ENCODE measurements at regions not wholly inside any gene's neighbourhood (a gene's known extent, or its start where the extent isn't known, plus 50 kb on each side); places are given as distances from the start of the nearest gene placed in this dataset.
A peak's percentile ranks its signal among the peaks of the same experiment; 100 is the strongest.

- no peak overlapping the region for H4K91ac ChIP-seq (ENCODE audit: low read depth, low read length, poor library complexity)
- H3K27ac ChIP-seq (replicated peaks; ENCODE audit: low read length) = no peak overlapping the region
- no peak overlapping the region for H2BK120ac ChIP-seq (ENCODE audit: low read depth, low read length)
- no peak overlapping the region for H3K9ac ChIP-seq (ENCODE audit: low read depth, low read length, poor library complexity)
- H3K14ac ChIP-seq (ENCODE audit: low read length) = no peak overlapping the region
- no peak overlapping the region for H2BK15ac ChIP-seq (ENCODE audit: low read length)
- H2AK5ac ChIP-seq (ENCODE audit: low read depth, low read length) = no peak overlapping the region
- H3K4me1 ChIP-seq (ENCODE audit: control insufficient read depth in 2 of 2, insufficient read depth in 1 of 2, low read depth in 1 of 2, low read length in 2 of 2) = no peaks in the 10 kb centered on the region
- H3K4me3 ChIP-seq (ENCODE audit: low read length in 2 of 2) = no peak overlapping the region
- H2BK5ac ChIP-seq (ENCODE audit: low read length) = no peak overlapping the region
- no peak for DNase-seq (ENCODE audit: low spot score)
- H3K18ac ChIP-seq (ENCODE audit: low read length) = no peak overlapping the region
- H3K79me1 ChIP-seq (ENCODE audit: low read depth, low read length) = no peaks in the 10 kb centered on the region
- no peak overlapping the region for H4K8ac ChIP-seq (ENCODE audit: low read depth, low read length)
- no peak overlapping the region for H3K4me2 ChIP-seq (ENCODE audit: insufficient read depth, low read length, poor library complexity, severe bottlenecking)
- no peak overlapping the region for H3K4ac ChIP-seq (ENCODE audit: low read length)
- no CpG with 5 or more reads among the region's 6 CpGs for WGBS, 2 donors (ENCODE audit: extremely low coverage in 2 of 2, insufficient read length in 2 of 2, insufficient replicate concordance in 1 of 2)
- no peaks in the 10 kb centered on the region for H3K36me3 ChIP-seq (replicated peaks in 1 of 2; ENCODE audit: control insufficient read depth in 2 of 2, insufficient read depth in 2 of 2, low read length in 2 of 2)
- no peak overlapping the region for H2AFZ ChIP-seq (ENCODE audit: low read length)
- H3K9me3 ChIP-seq (replicated peaks in 1 of 2; ENCODE audit: control insufficient read depth in 2 of 2, insufficient read depth in 1 of 2, low read depth in 1 of 2, low read length in 2 of 2) = peaks cover 0 to 6% of the 10 kb centered on the region in 2 donors
- no peak overlapping the region for H2BK12ac ChIP-seq (ENCODE audit: low read length)
- H3K23ac ChIP-seq (ENCODE audit: low read depth, low read length, poor library complexity) = no peak overlapping the region
- no peaks in the 10 kb centered on the region for H3K27me3 ChIP-seq (ENCODE audit: control insufficient read depth in 3 of 3, insufficient read depth in 3 of 3, low read depth in 1 of 3, low read length in 3 of 3)
Measured at GRCh38 chr4:188409851-188410250, 270.6 kb downstream of the TRIML1 start.

GRCh38 chr4:188411805-188412204 is 272.6 kb downstream of the TRIML1 start:
- H3K4ac ChIP-seq (ENCODE audit: low read length) = no peak overlapping the region
- H3K27me3 ChIP-seq (ENCODE audit: control insufficient read depth in 3 of 3, insufficient read depth in 3 of 3, low read depth in 1 of 3, low read length in 3 of 3) = no peaks in the 10 kb centered on the region
- H3K79me1 ChIP-seq (ENCODE audit: low read depth, low read length) = no peaks in the 10 kb centered on the region
- no peak overlapping the region for H3K23ac ChIP-seq (ENCODE audit: low read depth, low read length, poor library complexity)
- H2BK12ac ChIP-seq (ENCODE audit: low read length) = no peak overlapping the region
- peaks cover 0 to 4% of the 10 kb centered on the region in 2 donors for H3K9me3 ChIP-seq (replicated peaks in 1 of 2; ENCODE audit: control insufficient read depth in 2 of 2, insufficient read depth in 1 of 2, low read depth in 1 of 2, low read length in 2 of 2)
- H2BK5ac ChIP-seq (ENCODE audit: low read length) = no peak overlapping the region
- H3K27ac ChIP-seq (replicated peaks; ENCODE audit: low read length) = no peak overlapping the region
- no peaks in the 10 kb centered on the region for H3K4me1 ChIP-seq (ENCODE audit: control insufficient read depth in 2 of 2, insufficient read depth in 1 of 2, low read depth in 1 of 2, low read length in 2 of 2)
- no peak overlapping the region for H3K9ac ChIP-seq (ENCODE audit: low read depth, low read length, poor library complexity)
- H2AFZ ChIP-seq (ENCODE audit: low read length) = no peak overlapping the region
- H3K18ac ChIP-seq (ENCODE audit: low read length) = peak overlapping the region; percentile 80
- DNase-seq (ENCODE audit: low spot score) = no peak
- no peaks in the 10 kb centered on the region for H3K36me3 ChIP-seq (replicated peaks in 1 of 2; ENCODE audit: control insufficient read depth in 2 of 2, insufficient read depth in 2 of 2, low read length in 2 of 2)
- no peak overlapping the region for H3K4me3 ChIP-seq (ENCODE audit: low read length in 2 of 2)
- WGBS, 2 donors (ENCODE audit: extremely low coverage in 2 of 2, insufficient read length in 2 of 2, insufficient replicate concordance in 1 of 2) = no CpG with 5 or more reads among the region's 25 CpGs
- peak overlapping the region; percentile 71 for H3K14ac ChIP-seq (ENCODE audit: low read length)
- peak overlapping the region; percentile 43 for H4K8ac ChIP-seq (ENCODE audit: low read depth, low read length)
- no peak overlapping the region for H3K4me2 ChIP-seq (ENCODE audit: insufficient read depth, low read length, poor library complexity, severe bottlenecking)
- no peak overlapping the region for H4K91ac ChIP-seq (ENCODE audit: low read depth, low read length, poor library complexity)
- H2BK120ac ChIP-seq (ENCODE audit: low read depth, low read length) = no peak overlapping the region
- H2BK15ac ChIP-seq (ENCODE audit: low read length) = peak overlapping the region; percentile 26
- H2AK5ac ChIP-seq (ENCODE audit: low read depth, low read length) = no peak overlapping the region

GRCh38 chr4:188412499-188412898 is 273.3 kb downstream of the TRIML1 start:
- Histone ChIP-seq H2AFZ (ENCODE audit: low read length) (no peak overlapping the region), H3K18ac (ENCODE audit: low read length) (no peak overlapping the region), H3K9me3 (replicated peaks in 1 of 2; ENCODE audit: control insufficient read depth in 2 of 2, insufficient read depth in 1 of 2, low read depth in 1 of 2, low read length in 2 of 2) (peaks cover 0 to 4% of the 10 kb centered on the region in 2 donors), H3K79me1 (ENCODE audit: low read depth, low read length) (no peaks in the 10 kb centered on the region), H3K4me3 (ENCODE audit: low read length in 2 of 2) (no peak overlapping the region), H4K91ac (ENCODE audit: low read depth, low read length, poor library complexity) (no peak overlapping the region), H3K23ac (ENCODE audit: low read depth, low read length, poor library complexity) (no peak overlapping the region), H2BK15ac (ENCODE audit: low read length) (no peak overlapping the region), H2AK5ac (ENCODE audit: low read depth, low read length) (no peak overlapping the region), H3K4me1 (ENCODE audit: control insufficient read depth in 2 of 2, insufficient read depth in 1 of 2, low read depth in 1 of 2, low read length in 2 of 2) (no peaks in the 10 kb centered on the region), H2BK12ac (ENCODE audit: low read length) (no peak overlapping the region), H3K27me3 (ENCODE audit: control insufficient read depth in 3 of 3, insufficient read depth in 3 of 3, low read depth in 1 of 3, low read length in 3 of 3) (no peaks in the 10 kb centered on the region), H3K36me3 (replicated peaks in 1 of 2; ENCODE audit: control insufficient read depth in 2 of 2, insufficient read depth in 2 of 2, low read length in 2 of 2) (no peaks in the 10 kb centered on the region), H3K27ac (replicated peaks; ENCODE audit: low read length) (no peak overlapping the region), H3K4me2 (ENCODE audit: insufficient read depth, low read length, poor library complexity, severe bottlenecking) (no peak overlapping the region), H3K14ac (ENCODE audit: low read length) (no peak overlapping the region), H3K4ac (ENCODE audit: low read length) (no peak overlapping the region), H2BK5ac (ENCODE audit: low read length) (no peak overlapping the region), H2BK120ac (ENCODE audit: low read depth, low read length) (no peak overlapping the region), H4K8ac (ENCODE audit: low read depth, low read length) (no peak overlapping the region), H3K9ac (ENCODE audit: low read depth, low read length, poor library complexity) (no peak overlapping the region)
- no peak for DNase-seq (ENCODE audit: low spot score)
- no CpG with 5 or more reads among the region's 13 CpGs for WGBS, 2 donors (ENCODE audit: extremely low coverage in 2 of 2, insufficient read length in 2 of 2, insufficient replicate concordance in 1 of 2)

GRCh38 chr4:188414441-188414840 is 275.2 kb downstream of the TRIML1 start:
- Histone ChIP-seq H2BK5ac (ENCODE audit: low read length) (no peak overlapping the region), H3K23ac (ENCODE audit: low read depth, low read length, poor library complexity) (no peak overlapping the region), H3K79me1 (ENCODE audit: low read depth, low read length) (no peaks in the 10 kb centered on the region), H3K18ac (ENCODE audit: low read length) (no peak overlapping the region), H3K9ac (ENCODE audit: low read depth, low read length, poor library complexity) (no peak overlapping the region), H3K9me3 (replicated peaks in 1 of 2; ENCODE audit: control insufficient read depth in 2 of 2, insufficient read depth in 1 of 2, low read depth in 1 of 2, low read length in 2 of 2) (peaks cover 0 to 4% of the 10 kb centered on the region in 2 donors), H2BK12ac (ENCODE audit: low read length) (no peak overlapping the region), H4K8ac (ENCODE audit: low read depth, low read length) (no peak overlapping the region), H3K4me2 (ENCODE audit: insufficient read depth, low read length, poor library complexity, severe bottlenecking) (no peak overlapping the region), H2BK120ac (ENCODE audit: low read depth, low read length) (no peak overlapping the region), H3K4me1 (ENCODE audit: control insufficient read depth in 2 of 2, insufficient read depth in 1 of 2, low read depth in 1 of 2, low read length in 2 of 2) (no peaks in the 10 kb centered on the region), H3K27ac (replicated peaks; ENCODE audit: low read length) (no peak overlapping the region), H2AK5ac (ENCODE audit: low read depth, low read length) (no peak overlapping the region), H2AFZ (ENCODE audit: low read length) (no peak overlapping the region), H4K91ac (ENCODE audit: low read depth, low read length, poor library complexity) (no peak overlapping the region), H3K27me3 (ENCODE audit: control insufficient read depth in 3 of 3, insufficient read depth in 3 of 3, low read depth in 1 of 3, low read length in 3 of 3) (no peaks in the 10 kb centered on the region), H2BK15ac (ENCODE audit: low read length) (no peak overlapping the region), H3K4me3 (ENCODE audit: low read length in 2 of 2) (no peak overlapping the region), H3K36me3 (replicated peaks in 1 of 2; ENCODE audit: control insufficient read depth in 2 of 2, insufficient read depth in 2 of 2, low read length in 2 of 2) (no peaks in the 10 kb centered on the region), H3K14ac (ENCODE audit: low read length) (no peak overlapping the region), H3K4ac (ENCODE audit: low read length) (no peak overlapping the region)
- no peak for DNase-seq (ENCODE audit: low spot score)
- whole genome bisulfite sequencing, 2 donors (ENCODE audit: extremely low coverage in 2 of 2, insufficient read length in 2 of 2, insufficient replicate concordance in 1 of 2) = no CpG with 5 or more reads among the region's 10 CpGs

Measured in neuronal stem cell (in vitro differentiated cells).